ENCODE measurements at regions not wholly inside any gene's neighbourhood (a gene's known extent, or its start where the extent isn't known, plus 50 kb on each side); places are given as distances from the start of the nearest gene placed in this dataset.

DNA sequence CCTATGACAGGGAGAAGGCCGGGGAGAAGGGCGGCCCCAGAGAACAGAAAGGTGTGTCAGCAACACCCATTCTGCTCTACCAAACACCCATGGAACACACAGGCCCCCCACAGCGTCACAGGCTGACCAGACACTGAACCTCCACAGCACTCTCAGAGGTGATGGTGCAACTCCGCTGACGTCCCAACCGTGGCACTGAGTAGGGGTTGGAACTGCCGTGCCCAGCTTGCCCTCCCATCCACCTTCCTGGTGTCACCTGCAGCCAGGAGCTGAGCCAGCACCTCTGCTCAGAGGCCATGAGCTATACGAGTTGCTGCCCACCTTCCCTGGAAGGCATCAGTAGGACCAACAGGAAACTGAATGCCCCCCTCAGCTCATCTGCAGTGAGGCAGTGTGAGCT, 412.9 kb upstream of the SALL3 start:
- no peak for ATAC-seq (replicated peaks)
- no peaks in the 10 kb centered on the region for H3K27me3 Mint-ChIP-seq
- H3K9me3 Mint-ChIP-seq = peaks cover 9% of the 10 kb centered on the region
- no peak overlapping the region for H3K4me3 Mint-ChIP-seq
- no peak overlapping the region for H3K27ac Mint-ChIP-seq
- no peaks in the 10 kb centered on the region for H3K36me3 Mint-ChIP-seq (ENCODE audit: low read depth)
- H3K4me1 Mint-ChIP-seq = no peaks in the 10 kb centered on the region

- peaks cover 25% of the 10 kb centered on the region for H3K9me3 Mint-ChIP-seq
- H3K27ac Mint-ChIP-seq = no peak overlapping the region
- no peaks in the 10 kb centered on the region for H3K36me3 Mint-ChIP-seq (ENCODE audit: low read depth)
- H3K4me1 Mint-ChIP-seq = no peaks in the 10 kb centered on the region
- no peak for ATAC-seq (replicated peaks)
- H3K4me3 Mint-ChIP-seq = no peak overlapping the region
- H3K27me3 Mint-ChIP-seq = no peaks in the 10 kb centered on the region
Observed at GRCh38 chr18:78571063-78571785, 408.4 kb upstream of the SALL3 start.

DNA sequence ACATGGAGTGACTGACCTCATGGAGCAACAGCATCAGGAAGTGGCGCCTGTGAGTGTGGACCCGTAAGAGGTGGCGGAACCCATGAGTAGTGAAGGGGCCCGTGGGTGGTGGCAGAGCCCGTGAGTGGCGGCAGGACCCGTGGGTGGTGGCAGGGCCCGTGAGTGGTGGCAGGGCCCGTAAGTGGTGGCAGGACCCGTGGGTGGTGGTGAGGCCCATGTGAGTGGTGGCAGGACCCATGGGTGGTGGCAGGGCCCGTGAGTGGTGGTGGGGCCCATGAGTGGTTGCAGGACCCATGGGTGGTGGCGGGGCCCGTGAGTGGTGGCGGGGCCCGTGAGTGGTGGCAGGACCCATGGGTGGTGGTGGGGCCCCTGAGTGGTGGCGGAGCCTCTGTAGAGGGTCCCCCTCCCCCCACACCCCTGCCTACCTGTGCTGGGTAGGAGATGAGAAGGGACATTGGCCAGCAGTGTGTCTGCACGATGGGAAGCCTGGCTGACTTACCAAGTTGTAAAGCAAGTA, 407.7 kb upstream of the SALL3 start:
- Mint-ChIP-seq H3K27ac (no peak overlapping the region), H3K9me3 (peaks cover 25% of the 10 kb centered on the region), H3K27me3 (no peaks in the 10 kb centered on the region), H3K36me3 (ENCODE audit: low read depth) (no peaks in the 10 kb centered on the region), H3K4me3 (no peak overlapping the region), H3K4me1 (no peaks in the 10 kb centered on the region)
- ATAC-seq (replicated peaks) = no peak

DNA sequence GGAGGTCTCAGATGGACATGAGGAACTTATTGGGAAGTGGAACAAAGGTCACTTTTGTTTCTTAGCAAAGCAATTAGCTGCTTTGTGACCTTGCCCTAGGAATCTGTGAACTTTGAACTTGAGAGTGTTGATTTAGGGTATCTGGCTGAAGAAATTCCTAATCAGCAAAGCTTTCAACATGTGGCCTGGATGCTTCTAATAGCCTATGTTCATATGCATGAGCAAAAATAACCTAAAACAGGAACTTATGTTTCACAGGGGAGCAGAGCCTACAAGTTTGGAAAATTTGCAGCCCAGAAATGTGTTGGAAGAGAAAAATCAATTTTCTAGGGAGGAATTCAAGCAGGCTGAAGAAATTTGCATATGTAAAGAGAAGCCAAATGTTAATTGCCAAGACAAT, 405.8 kb upstream of the SALL3 start:
- no peak for ATAC-seq (replicated peaks)
- Mint-ChIP-seq H3K4me3 (no peak overlapping the region), H3K27ac (no peak overlapping the region), H3K4me1 (no peaks in the 10 kb centered on the region), H3K9me3 (peaks cover 22% of the 10 kb centered on the region), H3K36me3 (ENCODE audit: low read depth) (no peaks in the 10 kb centered on the region), H3K27me3 (no peaks in the 10 kb centered on the region)

DNA sequence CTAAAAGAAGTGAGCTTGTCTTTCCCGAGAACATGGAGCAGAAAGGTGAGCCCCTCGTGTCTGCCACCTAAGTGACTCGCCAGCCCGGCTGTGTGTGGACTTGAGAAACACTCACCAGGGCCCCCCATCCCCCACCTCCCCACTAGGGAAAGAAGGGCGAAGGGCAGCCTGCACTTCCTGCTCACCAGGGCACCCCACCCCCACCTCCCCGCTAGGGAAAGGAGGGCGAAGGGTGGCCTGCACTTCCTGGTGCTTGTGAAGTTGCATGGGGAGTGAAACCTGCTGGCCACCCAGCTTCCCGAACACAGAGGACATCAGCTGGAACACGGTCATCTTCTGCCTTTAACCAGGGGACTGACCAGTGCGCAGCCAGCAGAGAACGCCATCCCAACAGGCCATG, 402.7 kb upstream of the SALL3 start:
- H3K9me3 Mint-ChIP-seq = peaks cover 17% of the 10 kb centered on the region
- H3K4me1 Mint-ChIP-seq = no peaks in the 10 kb centered on the region
- no peaks in the 10 kb centered on the region for H3K36me3 Mint-ChIP-seq (ENCODE audit: low read depth)
- ATAC-seq (replicated peaks) = no peak
- no peak overlapping the region for H3K27ac Mint-ChIP-seq
- H3K27me3 Mint-ChIP-seq = no peaks in the 10 kb centered on the region
- H3K4me3 Mint-ChIP-seq = no peak overlapping the region

DNA sequence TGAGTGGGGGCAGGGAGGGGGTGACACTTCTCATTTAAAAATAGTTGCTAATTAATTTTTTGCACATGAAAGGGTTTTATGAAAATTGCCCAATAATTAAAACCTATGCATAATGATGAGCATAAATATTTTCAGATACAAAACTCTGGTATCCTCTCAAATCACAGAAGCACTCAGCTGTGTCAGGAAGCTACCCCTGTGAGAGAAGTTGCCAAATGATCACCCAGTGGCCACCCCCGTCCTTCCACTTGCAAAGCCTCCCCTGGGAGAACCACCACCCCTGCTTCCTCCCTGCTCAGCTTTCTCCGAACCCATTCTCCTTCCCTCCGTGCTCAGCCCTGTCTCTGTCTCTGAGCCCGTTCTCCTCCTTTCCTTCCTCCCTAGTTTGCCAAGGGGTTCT, 400.2 kb upstream of the SALL3 start:
- Mint-ChIP-seq H3K27ac (no peak overlapping the region), H3K36me3 (ENCODE audit: low read depth) (no peaks in the 10 kb centered on the region), H3K4me3 (no peak overlapping the region)

DNA sequence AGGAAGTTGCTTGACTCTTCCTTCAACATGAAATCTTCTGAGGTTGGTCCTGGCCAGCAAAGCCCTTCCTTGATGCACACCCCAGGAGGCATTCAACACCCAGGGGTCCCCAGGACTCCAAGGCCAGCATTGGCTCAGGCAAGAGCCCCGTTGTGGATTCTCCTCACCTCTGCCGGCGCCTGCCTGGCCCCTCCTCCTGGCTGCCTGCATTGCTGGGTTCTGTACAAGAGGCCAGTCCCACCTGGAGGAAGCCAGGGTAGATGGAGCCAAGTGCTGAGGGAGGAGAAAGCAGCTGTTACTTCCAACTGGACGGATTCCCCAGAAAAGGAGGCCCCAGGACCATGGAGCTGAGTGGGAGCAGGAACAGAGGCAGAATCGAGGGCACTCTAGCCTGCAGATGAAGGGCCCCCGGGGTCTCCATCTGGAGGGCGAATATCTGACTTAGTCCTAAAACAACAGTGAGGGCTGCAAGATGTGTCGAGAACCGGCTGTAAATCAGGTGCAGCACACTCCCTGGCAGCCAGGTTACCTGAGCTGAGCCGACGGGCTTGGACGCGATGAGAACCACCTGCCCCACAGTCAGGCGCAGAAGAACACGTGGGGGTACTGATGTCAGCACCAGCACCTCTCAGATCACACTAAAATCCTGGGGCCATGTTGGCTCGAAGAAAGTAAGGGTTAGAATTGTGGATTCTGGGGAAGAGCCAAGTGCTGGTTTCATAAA, 399.6 kb upstream of the SALL3 start:
- Mint-ChIP-seq H3K4me3 (no peak overlapping the region), H3K27ac (no peak overlapping the region), H3K4me1 (no peaks in the 10 kb centered on the region), H3K36me3 (ENCODE audit: low read depth) (no peaks in the 10 kb centered on the region), H3K9me3 (peaks cover under 1% of the 10 kb centered on the region), H3K27me3 (no peaks in the 10 kb centered on the region)
- no peak for ATAC-seq (replicated peaks)

More for the DNA sequence above, 400.2 kb upstream of the SALL3 start:
- ATAC-seq (replicated peaks) = no peak
- peaks cover 4% of the 10 kb centered on the region for H3K9me3 Mint-ChIP-seq
- no peaks in the 10 kb centered on the region for H3K27me3 Mint-ChIP-seq
- H3K4me1 Mint-ChIP-seq = no peaks in the 10 kb centered on the region

DNA sequence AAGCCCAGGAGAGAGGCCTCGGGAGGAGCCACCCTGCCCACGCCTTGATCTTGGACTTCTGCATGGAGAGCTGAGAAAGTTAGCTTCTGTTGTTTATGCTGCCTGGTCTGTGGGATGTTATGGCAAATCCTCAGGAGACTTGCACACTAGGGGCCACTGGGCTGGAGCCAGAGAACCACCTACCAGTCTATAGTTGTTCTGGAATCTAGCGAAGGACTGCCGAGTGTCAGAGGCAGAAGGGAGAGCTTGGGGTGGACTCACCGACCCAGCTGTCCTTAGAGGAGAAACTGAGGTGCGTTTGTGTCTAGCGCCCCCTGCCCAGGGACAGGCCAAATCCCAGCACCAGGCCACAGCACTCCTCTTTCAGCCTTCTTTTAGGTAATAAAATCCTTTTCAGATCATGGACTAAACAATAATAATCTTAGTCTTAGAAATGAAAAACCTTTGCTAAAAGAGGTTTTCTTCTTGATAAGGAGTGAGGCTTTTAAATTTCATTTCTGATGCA, 398.7 kb upstream of the SALL3 start:
- Mint-ChIP-seq H3K9me3 (no peaks in the 10 kb centered on the region), H3K4me3 (no peak overlapping the region)
- ATAC-seq (replicated peaks) = no peak

GRCh38 chr18:78582181-78582709, 397.4 kb upstream of the SALL3 start:
- ATAC-seq (replicated peaks) = no peak

More for the DNA sequence above, 398.7 kb upstream of the SALL3 start:
- H3K27ac Mint-ChIP-seq = no peak overlapping the region
- no peaks in the 10 kb centered on the region for H3K4me1 Mint-ChIP-seq
- no peaks in the 10 kb centered on the region for H3K36me3 Mint-ChIP-seq (ENCODE audit: low read depth)
- no peaks in the 10 kb centered on the region for H3K27me3 Mint-ChIP-seq

DNA sequence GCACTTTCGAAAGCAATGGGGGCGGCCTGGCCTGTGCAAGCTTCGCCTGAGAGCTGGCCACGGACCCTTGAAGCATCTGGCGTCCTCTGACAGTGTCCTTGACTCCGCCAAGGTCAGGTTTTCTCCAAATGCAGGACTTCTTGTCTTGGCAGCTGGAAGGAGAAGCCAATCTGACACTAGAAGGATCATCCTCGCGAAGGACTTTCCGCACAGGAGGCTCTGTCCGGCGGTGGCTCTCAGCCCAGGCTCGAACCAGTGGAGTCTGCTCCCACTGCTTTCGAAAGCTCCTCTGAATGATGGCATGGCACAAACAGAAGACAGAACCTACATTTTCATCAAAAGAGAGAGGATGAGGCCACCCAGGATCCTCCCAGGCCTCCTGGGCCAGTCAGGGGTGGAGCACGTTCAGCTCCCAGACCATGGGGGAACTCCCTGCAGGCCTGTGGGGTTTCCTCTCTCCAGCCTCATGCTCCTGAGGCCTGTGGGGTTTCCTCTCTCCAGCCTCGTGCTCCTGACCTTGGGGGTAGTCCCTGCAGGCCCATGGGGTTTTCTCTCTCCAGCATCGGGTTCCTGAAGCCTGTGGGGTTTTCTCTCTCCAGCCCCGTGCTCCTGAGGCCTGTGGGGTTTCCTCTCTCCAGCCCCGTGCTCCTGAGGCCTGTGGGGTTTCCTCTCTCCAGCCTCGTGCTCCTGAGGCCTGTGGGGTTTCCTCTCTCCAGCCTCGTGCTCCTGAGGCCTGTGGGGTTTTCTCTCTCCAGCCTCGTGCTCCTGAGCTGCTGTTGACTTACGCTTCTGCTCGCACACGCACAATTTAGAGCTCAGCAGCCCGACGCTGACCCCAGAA, 396.5 kb upstream of the SALL3 start:
- Mint-ChIP-seq H3K27me3 (no peaks in the 10 kb centered on the region), H3K27ac (no peak overlapping the region), H3K4me1 (no peaks in the 10 kb centered on the region), H3K36me3 (ENCODE audit: low read depth) (no peaks in the 10 kb centered on the region), H3K4me3 (no peak overlapping the region), H3K9me3 (no peaks in the 10 kb centered on the region)
- no peak for ATAC-seq (replicated peaks)

More at GRCh38 chr18:78582181-78582709, 397.4 kb upstream of the SALL3 start:
- no peaks in the 10 kb centered on the region for H3K9me3 Mint-ChIP-seq
- H3K4me3 Mint-ChIP-seq = no peak overlapping the region
- no peaks in the 10 kb centered on the region for H3K36me3 Mint-ChIP-seq (ENCODE audit: low read depth)
- no peaks in the 10 kb centered on the region for H3K27me3 Mint-ChIP-seq
- H3K27ac Mint-ChIP-seq = no peak overlapping the region
- H3K4me1 Mint-ChIP-seq = no peaks in the 10 kb centered on the region

- no peak for ATAC-seq (replicated peaks)
- H3K36me3 Mint-ChIP-seq (ENCODE audit: low read depth) = no peaks in the 10 kb centered on the region
- no peak overlapping the region for H3K4me3 Mint-ChIP-seq
- no peak overlapping the region for H3K27ac Mint-ChIP-seq
- H3K9me3 Mint-ChIP-seq = no peaks in the 10 kb centered on the region
- H3K4me1 Mint-ChIP-seq = no peaks in the 10 kb centered on the region
- H3K27me3 Mint-ChIP-seq = no peaks in the 10 kb centered on the region
Observed at GRCh38 chr18:78583739-78584458, 395.7 kb upstream of the SALL3 start.

DNA sequence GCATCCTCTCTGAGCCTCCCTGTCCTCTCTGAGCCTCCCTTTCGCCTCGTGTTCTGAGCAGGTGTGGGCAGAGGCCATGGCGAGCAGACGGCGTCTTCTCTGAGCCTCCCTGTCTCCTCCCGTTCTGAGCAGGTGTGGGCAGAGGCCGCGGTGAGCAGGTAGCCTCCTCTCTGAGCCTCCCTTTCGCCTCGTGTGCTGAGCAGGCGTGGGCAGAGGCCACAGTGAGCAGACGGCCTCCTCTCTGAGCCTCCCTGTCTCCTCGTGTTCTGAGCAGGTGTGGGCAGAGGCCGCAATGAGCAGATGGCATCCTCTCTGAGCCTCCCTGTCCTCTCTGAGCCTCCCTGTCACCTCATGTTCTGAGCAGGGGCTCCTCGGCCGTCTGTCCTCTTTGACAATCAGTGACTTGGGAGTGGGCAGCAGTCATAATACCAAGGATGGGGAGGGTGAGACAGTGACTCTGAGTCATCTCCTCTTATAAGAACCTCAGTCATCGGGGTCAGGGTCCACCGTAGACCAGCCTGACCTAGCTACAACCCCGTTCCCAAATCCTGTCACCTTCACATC, 395.1 kb upstream of the SALL3 start:
- no peak for ATAC-seq (replicated peaks)
- Mint-ChIP-seq H3K27ac (no peak overlapping the region), H3K36me3 (ENCODE audit: low read depth) (no peaks in the 10 kb centered on the region), H3K27me3 (no peaks in the 10 kb centered on the region), H3K4me1 (no peaks in the 10 kb centered on the region), H3K4me3 (no peak overlapping the region), H3K9me3 (no peaks in the 10 kb centered on the region)

- Mint-ChIP-seq H3K36me3 (ENCODE audit: low read depth) (no peaks in the 10 kb centered on the region), H3K4me3 (no peak overlapping the region), H3K4me1 (no peaks in the 10 kb centered on the region), H3K27me3 (no peaks in the 10 kb centered on the region), H3K27ac (no peak overlapping the region), H3K9me3 (no peaks in the 10 kb centered on the region)
- no peak for ATAC-seq (replicated peaks)
Observed at GRCh38 chr18:78586586-78586985, 393.0 kb upstream of the SALL3 start.

All from activated T-helper 17 cell treated with anti-CD3 and anti-CD28 coated beads, Interleukin-2, amount 50 U/mL, for 72 hours (primary cell).